NCI-H82 (cell line): ENCODE measurements at regions not wholly inside any gene's neighbourhood (a gene's known extent, or its start where the extent isn't known, plus 50 kb on each side); places are given as distances from the start of the nearest gene placed in this dataset.

ENCODE experiments used
- DNase-seq: peaks from one replicate; lab custom pipeline; 2025; lab: John Stamatoyannopoulos, UW

DNA sequence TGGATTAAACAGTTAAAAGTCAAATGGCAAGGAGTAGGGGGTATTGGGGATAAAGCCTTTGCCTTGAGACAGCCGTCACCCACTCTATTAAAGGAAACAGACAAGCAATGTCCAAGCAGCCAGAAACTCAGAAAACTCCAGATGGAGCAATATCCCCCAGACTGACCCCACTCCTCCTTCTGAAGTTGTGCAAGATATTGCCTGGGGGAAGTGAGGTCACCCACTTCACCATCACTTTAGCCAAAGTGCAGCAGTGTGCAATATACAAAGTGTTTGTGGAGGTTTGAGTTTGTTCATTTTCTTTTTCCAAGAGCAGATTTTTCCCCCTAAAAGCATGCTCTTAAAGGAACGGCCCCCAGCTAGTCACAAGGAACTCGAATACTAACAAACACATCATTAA lies 125.1 kb downstream of the ETS2 start:
- DNase-seq = no peak

DNA sequence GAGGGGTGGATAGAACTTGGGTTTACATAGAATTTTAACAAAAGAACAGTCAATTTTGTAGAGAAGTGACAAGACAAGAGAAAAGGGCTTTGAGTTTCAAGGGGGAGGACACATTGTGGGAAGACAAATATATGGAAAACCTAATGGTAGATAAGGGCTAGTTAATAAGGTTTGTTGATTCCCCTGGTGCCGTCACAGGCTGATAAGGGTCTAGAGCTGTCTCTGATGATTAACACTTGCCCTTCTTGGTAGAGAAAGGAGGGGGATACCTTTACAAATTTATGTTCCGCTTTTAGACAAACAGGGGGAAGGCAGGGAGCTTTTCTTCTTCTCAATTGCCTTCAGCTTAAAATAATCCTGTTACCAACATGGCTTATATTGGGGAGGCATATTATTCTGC lies 124.3 kb downstream of the ETS2 start:
- DNase-seq = peak; percentile 31

DNA sequence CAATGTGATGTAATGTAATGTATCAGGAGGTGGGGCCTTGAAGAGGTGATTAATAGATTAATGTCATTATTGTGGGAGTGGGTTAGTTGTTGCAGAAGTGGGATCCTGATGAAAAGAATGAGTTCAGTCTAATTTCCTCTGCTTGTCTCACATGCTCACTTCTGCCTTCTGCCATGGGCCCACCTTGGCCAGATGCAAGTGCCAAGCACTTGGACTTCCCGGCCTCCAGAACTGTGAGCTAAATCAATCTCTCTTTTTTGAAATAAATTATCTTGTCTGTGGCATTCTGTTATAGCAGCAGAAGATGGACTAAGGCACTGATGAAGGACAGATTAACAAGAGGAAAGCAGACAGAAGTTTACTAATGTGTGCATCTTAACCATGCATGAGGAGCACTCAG lies 123.9 kb downstream of the ETS2 start:
- no peak for DNase-seq

DNA sequence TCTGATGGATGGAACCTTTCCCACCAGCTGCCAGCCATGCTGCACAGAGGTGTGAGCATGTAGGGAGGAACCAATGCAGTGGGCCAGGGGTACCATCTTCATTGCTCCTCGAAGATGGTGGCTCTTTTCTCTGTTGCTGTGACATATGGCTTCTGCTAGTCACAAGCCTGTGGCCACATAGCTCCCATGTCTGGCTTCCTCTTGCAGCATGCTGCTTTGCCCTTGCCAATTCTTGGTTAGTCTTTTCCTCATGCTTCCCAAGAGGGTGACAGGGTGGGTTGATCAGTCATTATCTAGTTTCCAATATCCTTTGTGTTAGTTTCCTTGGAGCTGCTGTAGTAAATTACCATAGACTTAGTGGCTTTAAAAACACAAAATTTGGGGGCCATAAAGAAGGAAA lies 123.4 kb downstream of the ETS2 start:
- no peak for DNase-seq

DNA sequence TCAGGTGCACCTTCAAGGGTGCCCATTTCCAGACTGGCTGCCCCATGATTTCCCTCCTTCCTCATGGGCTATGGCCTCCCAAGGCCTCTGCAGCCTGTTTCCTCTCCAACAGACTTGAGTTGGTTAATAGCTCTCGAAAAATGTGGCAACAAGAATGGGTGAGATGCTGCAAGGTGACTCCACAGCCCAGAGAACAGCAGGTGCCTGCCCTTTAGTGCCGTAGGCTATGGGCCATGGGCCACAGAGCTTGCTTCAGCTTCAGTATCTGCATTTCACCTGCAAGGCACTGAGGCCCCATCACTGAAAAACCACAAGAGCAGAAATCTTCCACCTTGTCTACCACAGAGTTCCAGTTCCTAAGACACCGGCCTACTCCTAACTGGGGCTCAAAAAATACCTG lies 122.0 kb downstream of the ETS2 start:
- no peak for DNase-seq

DNA sequence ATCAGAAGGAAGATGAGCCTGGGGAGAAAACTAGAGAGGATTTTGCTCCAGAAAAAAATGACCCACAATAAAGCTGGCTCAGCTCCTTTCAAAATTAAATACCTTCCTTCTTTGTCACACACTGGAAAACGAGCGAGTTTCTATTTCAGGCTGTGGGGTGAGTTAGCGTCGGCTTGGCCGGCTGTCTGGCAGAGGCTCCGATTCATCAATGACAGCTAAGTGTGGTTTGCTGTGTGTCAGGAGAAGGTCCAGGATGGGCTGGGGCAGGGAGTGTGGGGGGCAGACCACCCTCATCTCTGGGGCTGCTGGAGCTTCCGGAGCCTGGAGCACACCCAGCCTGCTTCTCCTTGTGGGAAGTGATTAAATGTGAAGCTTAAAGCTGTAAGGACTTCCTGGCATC lies 120.2 kb downstream of the ETS2 start:
- no peak for DNase-seq

DNA sequence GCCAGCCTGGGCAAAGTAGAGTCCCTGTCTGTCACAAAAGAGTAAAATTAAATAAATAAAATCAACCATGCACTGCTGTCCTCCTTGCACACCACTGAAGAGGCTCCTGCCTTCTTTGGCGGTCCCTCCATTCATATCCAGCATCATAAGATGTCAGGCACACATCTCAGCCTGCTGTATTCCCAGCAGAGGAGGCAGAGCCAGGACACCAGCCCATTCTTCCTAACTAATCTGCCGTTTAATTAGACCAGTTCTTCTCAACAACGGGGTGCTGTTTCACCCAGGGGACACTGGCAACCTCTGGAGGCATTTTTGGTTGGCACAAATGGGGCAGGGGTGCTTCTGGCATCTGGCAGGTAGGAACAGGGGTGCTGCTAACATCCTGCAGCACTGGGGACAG lies 119.7 kb downstream of the ETS2 start:
- DNase-seq = no peak

DNA sequence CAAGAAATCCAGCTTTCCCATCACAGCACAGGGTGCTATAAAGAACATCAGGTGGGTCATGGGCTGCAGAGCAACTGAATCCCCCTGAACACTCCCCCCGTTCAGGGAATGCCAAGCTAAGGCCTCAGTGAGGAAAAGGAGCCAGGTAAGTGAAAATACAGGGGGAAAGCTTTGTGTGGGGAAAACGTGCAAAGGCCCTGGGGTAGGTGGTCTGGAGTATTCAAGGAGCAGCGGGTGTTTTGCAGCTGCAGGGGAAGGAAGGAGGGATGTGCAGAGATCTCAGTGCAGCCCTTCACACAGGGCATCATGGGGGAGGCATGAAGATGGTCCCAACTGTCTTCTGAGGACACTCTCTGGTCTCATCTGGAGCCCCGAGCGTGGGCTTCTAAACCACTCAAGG lies 119.2 kb downstream of the ETS2 start:
- no peak for DNase-seq

DNA sequence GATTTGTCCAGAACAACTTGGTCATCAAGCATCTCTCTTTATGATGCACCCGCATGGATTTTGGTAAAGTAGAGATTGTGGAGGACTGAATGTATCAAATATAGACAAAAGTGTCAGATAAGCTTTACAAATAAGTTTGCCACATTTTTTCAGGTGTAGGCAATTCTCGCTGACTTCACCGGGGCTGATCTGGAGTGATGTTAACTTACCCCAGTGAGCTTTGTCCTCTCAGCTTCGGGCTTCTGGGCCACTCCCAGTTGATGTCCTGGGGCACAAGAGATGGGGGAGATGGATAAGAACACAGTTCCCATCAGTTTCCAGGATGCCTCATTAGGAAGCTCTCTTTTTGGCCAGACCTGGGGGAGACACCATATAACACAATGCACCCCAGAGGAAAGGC lies 117.7 kb downstream of the ETS2 start:
- no peak for DNase-seq

DNA sequence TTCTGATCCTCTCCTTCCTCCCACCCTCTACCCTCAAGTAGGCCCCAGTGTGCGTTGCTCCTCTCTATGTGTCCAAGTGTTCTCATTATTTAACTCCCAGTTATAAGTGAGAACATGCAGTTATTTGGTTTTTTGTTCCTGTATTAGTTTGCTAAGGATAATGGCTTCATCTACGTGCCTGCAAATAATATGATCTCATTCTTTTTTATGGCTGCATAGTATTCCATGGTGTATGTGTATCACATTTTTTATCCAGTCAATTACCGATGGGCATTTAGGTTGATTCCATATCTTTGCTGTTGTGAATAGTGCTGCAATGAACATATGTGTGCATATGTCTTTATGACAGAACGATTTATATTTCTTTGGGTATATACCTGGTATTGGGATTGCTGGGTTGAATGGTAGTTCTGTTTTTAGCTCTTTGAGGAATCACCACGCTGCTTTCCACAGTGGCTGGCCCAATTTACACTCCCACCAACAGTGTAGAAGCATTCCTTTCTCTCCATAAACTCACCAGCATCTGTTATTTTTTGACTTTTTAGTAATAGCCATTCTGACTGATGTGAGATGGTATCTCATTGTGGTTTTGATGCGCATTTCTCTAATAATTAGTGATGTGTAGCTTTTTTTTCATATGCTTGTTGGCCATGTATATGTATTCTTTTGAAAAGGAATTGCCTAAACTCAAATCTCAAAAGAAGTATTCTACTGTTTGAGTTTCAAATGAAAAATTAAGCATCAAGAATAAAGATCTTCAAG lies 116.9 kb downstream of the ETS2 start:
- no peak for DNase-seq

DNA sequence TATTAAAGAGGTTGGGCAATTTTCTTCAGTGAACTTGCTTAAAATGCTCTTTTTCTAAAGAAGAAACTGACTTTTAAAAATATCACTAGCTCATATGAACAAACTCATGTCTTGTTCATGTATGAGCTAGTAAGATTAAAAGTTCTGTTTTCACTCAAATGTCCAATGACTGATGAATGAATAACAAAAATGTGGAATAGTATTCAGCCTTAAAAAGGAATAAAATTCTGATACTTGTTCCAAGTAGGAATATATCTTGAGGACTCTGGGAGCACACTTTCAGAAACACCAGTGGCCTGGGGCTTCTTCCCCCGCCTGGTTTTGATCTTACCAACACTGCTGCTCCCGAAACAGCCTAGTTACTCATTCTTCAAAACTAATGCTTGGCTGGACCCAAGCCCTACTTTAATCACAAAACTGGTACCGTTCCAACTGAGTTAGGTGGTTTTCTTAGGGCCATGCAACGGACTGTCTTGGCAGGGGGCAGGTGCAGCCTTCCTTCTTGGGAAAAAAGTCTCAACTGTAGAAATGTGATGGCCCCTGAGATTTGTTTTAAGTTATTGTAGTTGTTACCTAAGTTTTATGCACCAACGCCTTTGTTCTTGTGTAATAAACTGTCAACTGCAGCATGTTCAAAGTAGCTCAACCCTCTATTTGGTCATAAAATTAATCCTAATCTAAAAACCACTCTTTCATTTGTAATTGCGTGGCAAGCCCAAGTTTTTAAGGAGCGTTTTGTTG lies 116.0 kb downstream of the ETS2 start:
- DNase-seq = no peak

DNA sequence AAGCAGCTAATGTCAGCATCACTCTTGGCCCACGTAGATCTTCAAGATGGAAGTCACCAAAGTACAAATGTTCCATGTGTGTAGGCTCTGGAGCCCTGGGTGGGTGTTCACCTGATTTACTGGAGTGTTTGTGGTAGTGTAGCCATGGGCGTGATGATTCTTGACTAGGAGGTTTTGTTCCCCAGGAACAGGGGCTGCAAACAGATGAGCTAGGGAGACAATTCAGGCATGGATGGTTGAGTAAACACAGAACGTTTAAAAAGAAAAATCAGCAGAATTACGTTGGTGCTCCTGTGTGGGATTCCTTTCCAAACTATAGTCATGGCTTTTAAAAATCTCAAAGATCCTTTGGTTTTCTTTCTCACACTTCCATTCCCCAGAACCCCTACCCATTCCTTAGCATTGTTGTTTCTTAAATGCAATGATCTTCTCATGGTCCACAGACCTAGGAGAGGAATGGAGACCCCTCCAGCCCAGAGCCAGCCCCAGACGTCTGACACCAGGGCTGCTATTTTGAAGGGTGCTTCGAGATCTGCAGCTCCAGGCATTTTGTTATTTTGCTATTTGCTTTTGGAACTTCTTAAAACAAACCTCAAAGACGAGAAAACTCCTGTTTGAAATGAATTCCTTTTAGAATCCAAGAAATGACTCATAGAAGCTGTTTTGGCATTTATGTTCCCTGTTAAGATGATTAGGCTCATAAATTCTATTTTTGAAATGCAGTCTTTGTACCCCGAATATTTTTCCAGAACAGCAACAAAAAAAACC lies 115.1 kb downstream of the ETS2 start:
- DNase-seq = no peak

DNA sequence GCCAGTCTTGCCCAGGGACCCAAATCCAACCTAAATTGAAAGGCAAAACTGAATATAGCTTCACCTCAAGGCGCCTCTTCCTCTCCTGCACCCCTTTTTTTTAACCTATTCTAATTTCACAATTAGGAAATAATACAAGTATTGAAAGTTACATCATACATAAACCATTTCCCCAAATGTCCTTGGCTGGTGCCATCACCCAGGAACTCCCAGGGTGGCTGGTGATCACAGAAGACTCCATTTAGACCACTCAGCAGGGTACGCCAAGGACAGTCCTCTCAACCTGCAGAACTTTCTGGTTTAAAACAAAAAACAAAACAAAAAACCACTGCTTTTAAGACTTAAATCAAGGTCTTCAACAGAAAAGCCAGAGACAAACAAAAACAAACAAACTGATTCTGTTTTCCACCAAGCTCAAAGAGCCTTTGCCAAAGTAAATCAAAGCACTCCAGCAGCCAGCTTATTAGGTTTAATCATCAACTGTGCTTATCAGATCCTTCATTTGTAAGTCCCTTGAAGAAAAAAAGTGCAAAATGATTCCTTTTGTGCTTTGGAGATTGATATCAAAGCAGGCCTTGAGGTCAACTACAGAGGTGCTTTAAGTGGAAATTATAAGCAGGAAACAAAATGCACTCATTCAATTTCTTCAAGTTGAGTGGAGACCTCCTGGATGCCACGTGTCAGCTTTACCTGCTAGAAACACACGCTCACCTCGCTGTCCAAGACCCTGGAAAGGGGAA lies 113.0 kb downstream of the ETS2 start:
- no peak for DNase-seq

DNA sequence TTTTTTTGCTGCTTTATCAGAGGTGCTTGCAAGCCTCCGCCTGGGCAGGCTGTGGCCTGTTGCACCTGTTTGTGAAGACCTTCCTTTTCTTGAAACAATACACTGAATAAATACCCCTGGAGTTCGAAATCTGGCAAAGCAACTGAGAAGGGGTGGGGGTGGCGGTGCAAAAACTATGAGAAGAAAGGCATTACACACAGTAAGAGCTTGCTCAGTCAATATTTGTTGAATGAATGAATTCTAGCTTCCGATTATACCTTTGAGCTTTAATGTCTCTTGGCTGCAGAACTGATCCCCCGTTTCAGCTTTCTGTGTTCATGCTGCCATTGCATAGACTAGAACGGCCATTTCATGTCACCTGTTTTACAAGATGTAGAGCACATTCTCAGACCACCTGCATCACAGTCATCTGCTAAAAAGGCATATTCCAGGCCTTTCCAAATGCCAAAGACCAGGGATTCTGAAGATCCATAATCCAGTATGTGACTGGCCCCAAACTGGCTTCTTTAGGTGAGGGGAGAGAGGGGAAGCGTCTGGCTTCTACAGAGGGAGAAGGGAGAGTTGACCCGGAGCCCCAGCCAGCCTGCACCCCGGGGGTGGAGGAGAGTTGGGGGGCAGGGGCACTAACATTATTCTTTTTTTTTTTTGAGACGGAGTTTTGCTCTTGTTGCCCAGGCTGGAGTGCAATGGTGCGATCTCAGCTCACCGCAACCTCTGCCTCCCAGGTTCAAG lies 111.5 kb downstream of the ETS2 start:
- no peak for DNase-seq

DNA sequence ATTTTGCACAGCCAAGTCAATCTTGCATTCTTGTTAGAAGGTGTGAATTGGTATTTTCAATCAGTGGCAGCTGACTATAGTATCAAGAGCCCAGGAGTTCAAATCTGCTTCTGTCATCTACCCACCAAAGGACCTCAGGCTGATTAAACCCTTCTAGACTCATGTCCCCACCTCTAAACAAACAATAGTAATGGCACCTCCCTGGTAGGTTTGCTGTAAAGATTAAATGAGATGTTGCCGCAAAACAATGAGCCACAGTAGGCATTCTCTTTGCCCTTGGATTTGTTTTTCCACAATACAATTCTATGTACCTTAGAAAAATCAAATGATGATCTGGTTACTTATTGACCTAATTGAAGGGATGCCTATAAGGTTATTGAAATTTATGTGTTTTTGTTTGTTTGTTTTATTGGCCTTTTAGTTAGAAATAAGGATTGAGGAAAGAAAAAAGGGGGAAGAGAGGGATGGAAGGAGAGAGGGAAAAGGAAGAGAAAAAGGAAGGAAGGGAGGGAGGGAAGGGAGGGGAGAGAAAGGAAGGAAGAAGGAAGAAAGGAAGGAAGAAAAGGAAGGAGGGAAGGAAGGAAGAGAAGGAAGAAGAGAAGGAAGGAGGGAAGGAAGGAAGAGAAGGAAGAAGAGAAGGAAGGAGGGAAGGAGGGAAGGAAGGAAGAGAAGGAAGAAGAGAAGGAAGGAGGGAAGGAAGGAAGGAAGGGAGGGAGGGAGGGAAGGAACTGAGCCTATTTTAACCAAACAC lies 110.7 kb downstream of the ETS2 start:
- DNase-seq = no peak

DNA sequence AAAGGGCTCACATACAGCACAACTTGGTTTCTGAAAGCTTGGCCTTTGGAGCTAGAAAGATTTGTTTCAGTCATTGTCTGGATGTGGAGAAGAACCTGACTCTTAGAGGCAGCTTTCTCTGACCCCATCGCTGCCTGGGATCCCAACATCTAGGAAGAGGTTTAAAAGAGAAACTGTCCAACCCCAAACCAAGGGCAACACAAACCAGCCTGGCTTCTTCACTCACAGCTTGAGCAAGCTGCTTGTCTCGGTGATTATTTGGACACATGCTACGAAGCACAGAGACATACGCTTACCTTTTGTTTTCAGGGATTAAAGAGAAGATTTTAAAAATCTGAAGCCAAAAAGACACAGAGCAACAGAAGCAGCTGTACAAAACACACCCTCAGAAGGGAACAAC lies 109.8 kb downstream of the ETS2 start:
- no peak for DNase-seq

DNA sequence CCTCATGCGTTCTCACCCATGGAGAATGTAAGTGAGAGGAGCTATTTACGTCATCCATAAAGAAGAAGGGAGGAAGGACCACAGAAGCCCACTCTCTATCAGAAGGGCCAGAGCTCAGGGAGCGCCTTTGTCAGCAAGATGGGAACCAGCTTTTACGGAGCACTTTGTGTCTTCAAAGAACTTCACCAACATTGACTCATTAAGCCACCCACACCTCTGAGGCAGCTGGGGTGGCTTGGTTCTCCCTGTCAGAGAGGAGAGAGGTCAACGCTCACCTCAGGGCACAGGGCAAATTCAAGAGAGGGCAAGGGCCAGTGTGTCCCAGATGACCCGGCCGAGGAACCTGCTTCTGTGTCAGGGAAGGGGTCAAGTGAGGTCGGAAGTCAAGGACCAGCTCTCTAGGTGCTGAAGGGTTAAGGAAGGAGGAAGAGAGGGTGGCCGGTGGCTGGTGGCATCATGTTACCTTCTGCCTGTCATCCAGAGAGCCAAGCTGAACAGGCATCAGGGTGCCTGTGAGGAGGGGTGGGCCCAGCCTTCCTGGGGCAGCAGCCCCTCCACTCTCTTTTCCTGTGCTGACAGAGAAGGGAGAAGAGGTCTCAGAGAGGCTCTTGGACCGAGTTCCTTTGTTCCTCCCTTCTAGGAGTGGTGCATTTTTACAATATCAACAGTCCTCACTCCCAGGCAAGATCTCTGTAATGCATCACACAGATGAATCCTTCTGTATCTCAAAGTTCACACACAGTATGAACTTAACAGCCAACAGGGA lies 109.0 kb downstream of the ETS2 start:
- DNase-seq = no peak

DNA sequence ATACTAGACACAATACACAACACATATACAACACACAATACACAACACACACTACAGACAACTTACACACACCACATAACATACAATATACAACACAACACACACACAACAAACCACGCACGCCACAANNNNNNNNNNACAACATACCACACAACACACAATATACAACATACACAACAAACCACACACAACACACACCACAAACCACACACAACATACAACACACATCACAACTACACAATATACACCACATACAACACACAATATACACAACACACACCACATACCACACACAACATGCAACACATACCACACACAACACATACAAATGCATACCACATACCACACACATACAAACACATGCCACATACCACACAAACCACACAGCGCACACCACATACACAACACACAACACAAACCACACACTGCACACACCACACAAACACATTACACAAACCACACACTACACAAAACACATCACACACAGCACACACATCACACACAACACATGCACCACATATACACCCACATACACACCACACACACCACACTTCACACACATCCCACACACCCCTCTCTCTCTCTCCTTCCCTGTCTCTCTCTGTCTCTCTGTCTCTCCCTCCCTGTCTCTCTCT lies 108.3 kb downstream of the ETS2 start:
- DNase-seq = no peak

DNA sequence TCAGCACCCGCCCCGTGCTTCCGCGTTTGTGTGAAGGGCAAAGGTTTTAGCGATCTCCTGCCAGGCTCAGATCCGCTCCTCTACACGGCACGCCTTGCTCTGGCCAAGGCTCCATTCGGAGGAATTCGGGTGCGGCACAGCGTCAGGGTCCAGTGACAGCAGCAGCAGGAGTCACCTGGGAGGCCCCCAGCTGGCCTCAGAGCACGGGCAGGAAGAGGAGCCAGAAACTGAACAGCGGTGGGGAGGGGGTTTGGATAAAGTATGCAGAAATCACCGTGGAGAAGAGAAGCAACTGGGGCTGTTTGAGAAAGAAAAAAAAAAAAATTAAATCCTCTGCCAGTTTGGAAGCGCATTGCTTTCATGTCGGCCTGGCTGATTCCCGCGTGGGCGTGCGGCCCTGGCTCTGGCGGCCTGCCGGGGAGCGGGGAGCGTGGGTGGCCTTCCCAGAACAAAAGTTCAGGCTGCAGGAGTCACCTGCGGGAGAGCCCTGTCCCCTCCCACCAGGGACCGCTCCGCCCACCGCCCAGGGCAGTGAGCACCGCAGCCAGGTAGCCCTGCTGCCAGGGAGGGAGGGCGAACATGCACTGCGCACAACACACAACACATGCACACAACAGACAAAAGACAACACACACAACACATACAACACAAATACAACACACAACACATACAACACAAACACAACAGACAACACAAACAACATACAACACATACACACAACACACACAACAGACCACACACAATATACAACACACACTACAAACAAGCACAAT lies 107.6 kb downstream of the ETS2 start:
- no peak for DNase-seq
